Right kidney (tissue), 1 donor: ENCODE measurements at regions not wholly inside any gene's neighbourhood (a gene's known extent, or its start where the extent isn't known, plus 50 kb on each side); places are given as distances from the start of the nearest gene placed in this dataset.
"Not testable (repeated sequence)": the region's sequence is repeated elsewhere in the genome, so short reads cannot be mapped to it uniquely, and the experiment has no call there.

ENCODE experiments used
- DNase-seq: peaks from one replicate; pipeline ENCODE4 v3.0.0-alpha.2; 2016

- DNase-seq: no peak
Measured at GRCh38 chr13:40344270-40345148, 321.9 kb downstream of the FOXO1 start.

DNA sequence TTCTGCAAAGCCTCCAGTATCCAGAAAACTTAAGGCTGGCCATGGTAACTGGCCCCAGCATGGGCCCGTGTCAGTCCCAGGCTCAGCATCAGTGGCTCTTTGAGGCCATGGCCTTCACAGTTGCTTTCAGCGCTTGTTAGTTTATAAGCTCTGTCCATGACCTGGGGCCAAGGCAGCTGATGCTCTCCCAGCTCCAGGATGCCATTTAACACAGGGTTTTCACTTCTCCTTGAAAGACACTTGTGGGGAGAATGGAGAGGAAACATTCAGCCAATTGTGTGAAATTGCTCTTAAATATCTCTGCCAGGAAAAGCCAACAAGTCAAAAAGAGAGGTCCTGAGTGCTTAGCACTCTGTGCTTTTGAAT lies 321.3 kb downstream of the FOXO1 start:
- no peak for DNase-seq

- DNase-seq: no peak
Measured at GRCh38 chr13:40345654-40346372, 320.6 kb downstream of the FOXO1 start.

- DNase-seq: no peak
Measured at GRCh38 chr13:40346592-40346991, 319.8 kb downstream of the FOXO1 start.

DNA sequence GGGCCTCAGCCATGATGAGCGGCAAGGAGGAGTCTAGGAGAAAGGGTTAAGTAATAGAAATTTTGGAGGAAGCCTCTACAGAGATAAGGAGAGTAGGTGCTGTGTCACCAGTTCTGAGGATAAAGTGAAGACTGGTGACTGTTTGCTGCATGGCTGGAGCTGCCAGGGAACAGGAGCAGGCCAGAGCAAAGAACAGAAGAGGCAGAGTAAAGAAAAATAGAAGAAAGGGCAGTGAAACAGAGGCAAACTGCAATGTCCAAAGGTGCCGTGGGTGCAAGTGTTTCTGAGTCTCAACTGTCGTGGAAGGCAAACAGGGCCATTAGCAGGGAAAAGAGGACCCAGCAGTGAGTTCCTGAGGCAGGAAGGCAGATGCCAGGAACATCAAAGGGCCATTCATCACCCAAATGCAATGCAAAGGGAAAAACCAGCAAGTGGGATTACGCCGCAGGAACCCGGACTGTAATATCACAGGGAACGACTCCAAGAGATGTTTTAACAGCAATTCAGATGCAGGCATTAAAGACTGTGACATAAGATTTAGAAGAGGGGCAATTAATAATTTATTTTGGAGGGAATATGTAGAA lies 318.3 kb downstream of the FOXO1 start:
- no peak for DNase-seq

DNA sequence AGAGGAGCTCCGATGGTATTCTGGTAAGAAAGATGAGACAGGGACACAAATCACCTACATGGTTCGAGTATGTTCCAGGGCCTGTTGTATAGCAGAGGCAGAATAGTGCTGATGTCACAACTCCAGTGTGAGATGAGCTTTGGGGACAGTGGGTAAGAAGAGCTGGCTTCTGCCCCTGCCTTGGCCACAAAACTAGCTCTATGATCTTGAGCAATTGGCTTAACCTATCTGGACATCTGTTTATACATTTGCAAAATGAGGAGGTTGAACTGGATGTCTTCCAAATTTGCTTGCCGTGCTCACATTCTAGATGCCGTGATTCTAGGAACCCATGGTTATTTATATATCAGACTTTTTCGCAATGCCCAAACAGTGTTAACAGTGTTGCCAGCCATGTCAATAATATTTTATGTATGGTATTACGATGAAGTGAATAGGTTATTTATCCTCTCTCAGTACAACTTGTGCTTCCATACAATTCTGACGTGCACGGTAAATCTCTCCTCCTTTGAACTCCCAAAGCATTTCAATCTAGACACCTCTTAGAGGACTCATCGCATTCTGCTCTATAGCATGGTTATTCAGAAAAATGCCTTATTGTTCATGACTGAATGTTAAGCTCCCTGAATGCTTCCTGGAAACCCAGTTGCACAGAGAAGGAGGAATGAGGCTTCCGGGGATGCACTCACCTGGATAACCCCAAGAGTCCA lies 316.0 kb downstream of the FOXO1 start:
- no peak for DNase-seq

GRCh38 chr13:40351537-40352379 lies 314.7 kb downstream of the FOXO1 start:
- no peak for DNase-seq

DNA sequence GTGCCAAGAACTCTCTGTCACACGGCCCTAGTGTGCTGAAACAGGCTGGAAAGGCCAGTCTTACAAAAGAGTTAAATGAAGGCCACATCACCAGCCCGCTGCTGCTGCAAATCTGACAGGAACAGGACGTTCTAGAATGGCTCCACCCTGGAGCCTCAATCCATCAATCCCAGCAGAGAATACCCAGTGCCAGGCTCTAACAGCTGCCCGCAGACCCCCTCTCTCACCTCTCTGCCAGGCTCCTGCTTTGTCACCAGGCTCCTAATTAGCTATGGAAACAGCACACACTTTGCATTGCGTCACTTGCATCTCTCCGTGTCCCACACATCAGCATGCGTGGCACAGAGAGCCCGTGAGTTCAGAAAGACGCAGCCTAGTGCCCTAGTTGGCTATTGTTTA lies 314.1 kb downstream of the FOXO1 start:
- DNase-seq: no peak

DNA sequence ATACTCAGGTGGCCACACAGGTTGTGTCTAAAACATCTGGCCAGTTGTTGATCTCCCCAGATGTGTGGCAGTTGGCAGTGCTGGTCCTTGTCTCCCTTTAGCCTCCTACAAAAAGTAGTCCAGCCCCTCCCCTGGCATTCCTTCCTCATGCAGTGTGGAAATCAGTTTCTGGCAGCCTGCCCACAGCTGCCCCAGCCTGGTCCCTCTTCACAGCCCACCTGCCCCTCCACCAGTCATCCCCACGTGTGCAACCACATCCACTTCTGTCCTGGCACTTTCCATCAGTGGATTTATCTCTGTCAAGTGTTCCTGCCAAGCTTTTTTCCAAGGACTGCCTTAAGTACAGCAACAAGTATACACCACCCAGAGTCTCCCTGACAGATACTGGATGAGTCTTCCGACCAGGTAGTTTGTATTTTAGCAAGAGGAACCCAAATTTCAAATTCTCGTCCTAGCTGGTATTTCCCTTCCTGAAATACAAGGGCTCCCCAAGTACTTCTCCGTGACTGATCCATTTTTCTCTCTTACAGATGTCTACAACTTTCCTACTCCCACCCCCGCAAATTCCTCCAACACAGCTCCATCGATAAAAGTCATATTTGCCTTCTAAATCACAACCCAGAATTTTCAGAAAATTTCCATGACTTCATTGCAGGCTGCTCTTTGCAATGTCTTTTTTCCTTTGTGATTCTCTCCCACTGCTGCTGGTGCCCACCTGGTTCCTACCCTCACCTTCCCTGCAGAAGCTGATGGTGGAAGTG lies 313.5 kb downstream of the FOXO1 start:
- no peak for DNase-seq

DNA sequence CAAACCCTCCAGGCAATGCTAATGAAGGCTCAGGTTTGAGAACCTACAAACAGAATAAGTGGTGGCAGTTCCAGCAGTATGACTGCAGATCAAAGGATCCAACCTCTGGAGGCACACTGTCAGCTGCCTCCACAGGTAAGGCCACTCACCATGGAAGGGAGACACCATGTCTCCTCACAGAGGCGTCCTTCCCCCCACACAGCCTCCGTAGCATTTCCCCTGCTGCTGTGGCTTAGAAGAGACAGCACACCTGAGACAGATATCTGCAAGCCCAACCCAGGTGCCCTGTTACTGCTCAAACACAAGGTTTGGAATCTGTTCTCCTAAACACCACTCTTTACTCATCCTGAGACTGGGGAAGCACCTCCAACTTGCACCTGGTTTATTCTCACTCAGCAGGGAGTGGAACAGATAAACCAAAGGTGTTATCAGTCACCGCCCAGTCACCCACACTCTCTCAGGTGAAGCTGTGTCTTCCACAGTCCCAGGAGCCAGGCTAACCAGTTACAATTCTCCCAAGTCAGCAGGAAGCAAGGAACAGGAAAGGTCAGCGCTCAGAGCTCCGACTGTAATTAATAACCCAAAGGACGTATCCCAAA lies 311.2 kb downstream of the FOXO1 start:
- DNase-seq: no peak

DNA sequence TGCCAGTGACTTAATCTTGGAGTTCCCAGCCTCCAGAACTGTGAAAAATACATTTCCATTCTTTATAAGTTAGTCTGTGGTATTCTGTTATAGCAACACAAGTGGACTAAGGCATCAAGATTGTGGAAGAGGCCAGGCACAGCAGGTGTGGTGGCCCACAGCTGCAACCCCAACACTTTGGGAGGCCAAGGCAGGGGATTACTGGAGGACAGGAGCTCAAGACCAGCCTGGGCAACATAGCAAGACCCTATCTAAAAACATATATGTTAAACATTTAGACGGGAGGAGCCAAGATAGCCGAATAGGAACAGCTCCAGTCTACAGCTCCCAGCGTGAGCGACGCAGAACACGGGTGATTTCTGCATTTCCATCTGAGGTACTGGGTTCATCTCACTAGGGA lies 310.4 kb downstream of the FOXO1 start:
- no peak for DNase-seq

DNA sequence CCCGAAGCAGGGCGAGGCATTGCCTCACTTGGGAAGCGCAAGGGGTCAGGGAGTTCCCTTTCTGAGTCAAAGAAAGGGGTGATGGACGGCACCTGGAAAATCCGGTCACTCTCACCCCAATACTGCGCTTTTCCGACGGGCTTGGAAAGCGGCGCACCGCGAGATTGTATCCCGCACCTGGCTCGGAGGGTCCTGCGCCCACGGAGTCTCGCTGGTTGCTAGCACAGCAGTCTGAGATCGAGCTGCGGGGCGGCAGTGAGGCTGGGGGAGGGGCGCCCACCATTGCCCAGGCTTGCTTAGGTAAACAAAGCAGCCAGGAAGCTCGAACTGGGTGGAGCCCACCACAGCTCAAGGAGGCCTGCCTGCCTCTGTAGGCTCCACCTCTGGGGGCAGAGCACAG lies 310.0 kb downstream of the FOXO1 start:
- not testable (repeated sequence) for DNase-seq

DNA sequence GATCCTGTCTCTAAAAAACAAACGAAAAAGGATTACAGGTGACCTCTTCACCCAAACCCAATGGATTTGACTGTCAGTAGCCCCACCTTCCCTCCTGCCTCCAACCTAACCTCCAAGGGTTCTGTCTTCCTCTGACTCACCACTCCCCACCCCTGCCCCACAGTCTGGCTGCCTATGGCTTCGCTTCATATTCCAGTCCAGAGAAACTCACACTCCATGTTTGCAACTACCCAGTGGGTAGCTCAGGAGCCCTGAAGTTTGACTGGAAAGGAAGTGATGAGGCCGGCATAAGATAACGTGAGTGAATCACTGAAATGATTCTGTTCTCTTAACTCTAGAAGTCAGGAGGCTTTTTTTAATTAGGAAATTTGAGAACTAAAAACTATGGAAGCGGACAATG lies 303.9 kb downstream of the FOXO1 start:
- no peak for DNase-seq

- no peak for DNase-seq
Measured at GRCh38 chr13:40363653-40364052, 302.8 kb downstream of the FOXO1 start.

GRCh38 chr13:40366119-40366518 lies 300.3 kb downstream of the FOXO1 start:
- no peak for DNase-seq

GRCh38 chr13:40368127-40368891 lies 298.1 kb downstream of the FOXO1 start:
- DNase-seq: no peak

GRCh38 chr13:40370661-40371060 lies 295.8 kb downstream of the FOXO1 start:
- DNase-seq: no peak

DNA sequence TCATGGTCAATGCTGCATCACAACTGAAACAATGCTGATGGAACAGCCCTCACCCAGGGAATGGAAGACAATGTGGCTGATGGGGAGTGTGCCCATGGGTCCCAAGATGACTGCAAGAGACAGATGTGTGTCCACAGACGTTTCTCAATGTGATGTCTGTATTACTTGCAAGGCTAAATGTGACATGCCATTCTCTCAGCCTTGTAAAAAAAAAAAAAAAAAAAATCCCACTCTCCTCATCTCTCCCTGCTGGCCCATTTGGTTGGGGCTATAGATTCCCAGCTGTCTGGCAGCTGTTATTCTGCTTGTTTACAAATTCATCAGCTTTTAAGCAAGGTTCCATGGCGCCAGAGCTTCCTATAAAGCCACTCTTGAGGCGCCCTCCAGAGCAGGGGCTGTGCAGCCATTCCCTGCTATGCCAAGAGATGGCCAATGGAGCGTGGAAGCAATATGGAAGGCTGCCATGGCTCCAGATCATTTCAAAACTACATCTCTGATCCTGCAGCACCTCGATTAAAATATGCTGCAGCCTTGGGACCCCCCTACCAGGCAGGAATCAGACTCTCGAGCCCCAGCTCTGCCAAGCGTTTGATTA lies 294.8 kb downstream of the FOXO1 start:
- no peak for DNase-seq

DNA sequence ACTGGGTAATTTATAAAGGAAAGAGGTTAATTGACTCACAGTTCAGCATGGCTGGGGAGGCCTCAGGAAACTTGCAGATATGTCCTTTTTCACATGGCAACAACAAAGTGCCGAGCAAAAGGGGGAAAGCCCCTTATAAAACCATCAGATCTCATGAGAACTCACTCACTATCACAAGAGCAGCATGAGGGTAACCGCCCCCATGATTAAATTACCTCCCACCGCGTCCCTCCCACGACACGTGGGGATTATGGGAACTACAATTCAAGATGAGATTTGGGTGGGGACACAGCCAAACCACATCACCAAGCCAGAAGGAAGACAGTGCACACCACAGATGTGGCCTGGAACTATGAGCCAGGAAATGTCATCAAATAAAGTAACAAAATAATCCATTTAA lies 292.8 kb downstream of the FOXO1 start:
- not testable (repeated sequence) for DNase-seq
